PFSK-1 (cell line): ENCODE measurements at regions not wholly inside any gene's neighbourhood (a gene's known extent, or its start where the extent isn't known, plus 50 kb on each side); places are given as distances from the start of the nearest gene placed in this dataset.

Experiments used
- FOXP2 ChIP-seq: optimal IDR thresholded peaks from 2 replicates; pipeline ENCODE3; 2011; ENCODE audit warnings: borderline replicate concordance, control low read depth, inconsistent platforms; ENCODE audit not compliant: insufficient read depth; ENCODE audit errors: extremely low read length, extremely low read depth
- POLR2AphosphoS5 ChIP-seq: IDR thresholded peaks from 2 replicates; pipeline ENCODE4 v1.6.1; 2012; ENCODE audit warnings: low read depth, mild to moderate bottlenecking, control low read depth, low read length, moderate library complexity
- SIN3A ChIP-seq: IDR thresholded peaks from 2 replicates; pipeline ENCODE4 v1.6.1; 2012; ENCODE audit warnings: mild to moderate bottlenecking, low read length, moderate library complexity, borderline replicate concordance; ENCODE audit not compliant: insufficient read depth
- TAF1 ChIP-seq: IDR thresholded peaks from 2 replicates; pipeline ENCODE4 v1.6.1; 2012; ENCODE audit warnings: low read length, control low read depth, borderline replicate concordance; ENCODE audit not compliant: insufficient read depth
- TF ChIP-seq, protein P1 (sequence below), 2 experiments: IDR thresholded peaks; 2 replicates each; pipeline versions ENCODE4 v1.6.1 to v1.8.0; 2011 to 2012; ENCODE audit warnings: low read depth in 2 of 2, low read length in 2 of 2, control low read depth in 1 of 2, inconsistent platforms in 1 of 2, mild to moderate bottlenecking in 1 of 2, moderate library complexity in 1 of 2; ENCODE audit not compliant: insufficient read depth in 1 of 2

DNA sequence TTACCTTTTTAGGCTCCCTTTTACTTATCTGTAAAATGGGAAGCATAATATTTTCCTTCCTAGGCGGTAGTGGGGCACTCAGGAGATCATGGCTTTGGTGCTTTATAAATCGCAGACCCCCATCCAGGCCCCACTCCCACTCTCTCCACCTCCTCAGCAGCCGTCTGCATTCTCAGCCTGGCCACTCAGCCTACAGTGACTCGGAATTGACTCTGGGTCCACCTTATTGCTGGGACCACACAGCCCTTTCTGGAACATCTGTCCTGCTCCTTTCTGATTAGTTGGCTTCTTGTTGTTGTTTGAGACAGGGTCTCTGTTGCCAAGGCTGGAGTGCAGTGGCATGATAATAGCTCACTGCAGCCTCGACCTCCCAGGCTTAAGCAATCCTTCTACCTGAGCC lies 76.5 kb downstream of the RPLP1 start:
- no peak for TF ChIP-seq POLR2AphosphoS5
- TF ChIP-seq, protein P1, sequence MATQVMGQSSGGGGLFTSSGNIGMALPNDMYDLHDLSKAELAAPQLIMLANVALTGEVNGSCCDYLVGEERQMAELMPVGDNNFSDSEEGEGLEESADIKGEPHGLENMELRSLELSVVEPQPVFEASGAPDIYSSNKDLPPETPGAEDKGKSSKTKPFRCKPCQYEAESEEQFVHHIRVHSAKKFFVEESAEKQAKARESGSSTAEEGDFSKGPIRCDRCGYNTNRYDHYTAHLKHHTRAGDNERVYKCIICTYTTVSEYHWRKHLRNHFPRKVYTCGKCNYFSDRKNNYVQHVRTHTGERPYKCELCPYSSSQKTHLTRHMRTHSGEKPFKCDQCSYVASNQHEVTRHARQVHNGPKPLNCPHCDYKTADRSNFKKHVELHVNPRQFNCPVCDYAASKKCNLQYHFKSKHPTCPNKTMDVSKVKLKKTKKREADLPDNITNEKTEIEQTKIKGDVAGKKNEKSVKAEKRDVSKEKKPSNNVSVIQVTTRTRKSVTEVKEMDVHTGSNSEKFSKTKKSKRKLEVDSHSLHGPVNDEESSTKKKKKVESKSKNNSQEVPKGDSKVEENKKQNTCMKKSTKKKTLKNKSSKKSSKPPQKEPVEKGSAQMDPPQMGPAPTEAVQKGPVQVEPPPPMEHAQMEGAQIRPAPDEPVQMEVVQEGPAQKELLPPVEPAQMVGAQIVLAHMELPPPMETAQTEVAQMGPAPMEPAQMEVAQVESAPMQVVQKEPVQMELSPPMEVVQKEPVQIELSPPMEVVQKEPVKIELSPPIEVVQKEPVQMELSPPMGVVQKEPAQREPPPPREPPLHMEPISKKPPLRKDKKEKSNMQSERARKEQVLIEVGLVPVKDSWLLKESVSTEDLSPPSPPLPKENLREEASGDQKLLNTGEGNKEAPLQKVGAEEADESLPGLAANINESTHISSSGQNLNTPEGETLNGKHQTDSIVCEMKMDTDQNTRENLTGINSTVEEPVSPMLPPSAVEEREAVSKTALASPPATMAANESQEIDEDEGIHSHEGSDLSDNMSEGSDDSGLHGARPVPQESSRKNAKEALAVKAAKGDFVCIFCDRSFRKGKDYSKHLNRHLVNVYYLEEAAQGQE (IDR thresholded peaks at IDR 0.05; ENCODE audit: insufficient read depth in 1 of 2, low read depth in 2 of 2, low read length in 2 of 2) = no peak
- TF ChIP-seq SIN3A = no peak
- no peak for TF ChIP-seq FOXP2
- TF ChIP-seq TAF1 = no peak

DNA sequence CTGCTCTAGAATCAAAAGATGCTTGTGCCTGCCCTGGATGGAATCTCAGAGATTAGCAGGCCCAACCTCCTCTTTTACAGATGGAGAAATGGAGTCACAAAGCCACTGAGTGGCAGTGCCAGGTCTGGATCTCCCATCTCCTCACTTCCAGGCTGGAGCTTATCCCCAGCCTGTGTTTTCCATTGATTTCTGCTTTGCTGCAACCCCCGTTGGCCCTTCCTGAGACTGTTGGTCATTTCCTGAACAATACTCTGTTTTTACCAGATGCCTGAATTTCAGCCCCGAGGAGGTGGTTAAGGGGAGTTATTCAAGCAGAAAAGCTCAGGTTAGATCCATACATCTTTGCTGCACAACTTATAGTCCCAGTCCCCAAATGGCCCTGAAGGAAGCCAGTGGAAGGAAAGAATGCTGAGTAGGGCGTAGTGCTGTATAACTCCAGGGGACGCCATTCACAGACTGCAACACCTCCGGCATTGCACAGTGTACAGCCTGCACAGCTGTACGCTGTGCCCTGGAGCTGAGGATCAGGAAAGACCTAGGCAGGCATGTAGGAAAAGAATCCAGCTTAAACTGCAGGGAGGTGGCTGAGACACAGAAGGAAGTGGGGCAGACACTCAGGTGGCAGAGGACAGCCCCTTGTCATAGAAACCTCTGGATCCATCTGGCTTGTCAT lies 77.5 kb downstream of the RPLP1 start:
- TF ChIP-seq POLR2AphosphoS5 (no peak), TAF1 (no peak), SIN3A (no peak), FOXP2 (no peak)
- TF ChIP-seq, protein P1 (IDR thresholded peaks at IDR 0.05; ENCODE audit: insufficient read depth in 1 of 2, low read depth in 2 of 2, low read length in 2 of 2) = no peak

DNA sequence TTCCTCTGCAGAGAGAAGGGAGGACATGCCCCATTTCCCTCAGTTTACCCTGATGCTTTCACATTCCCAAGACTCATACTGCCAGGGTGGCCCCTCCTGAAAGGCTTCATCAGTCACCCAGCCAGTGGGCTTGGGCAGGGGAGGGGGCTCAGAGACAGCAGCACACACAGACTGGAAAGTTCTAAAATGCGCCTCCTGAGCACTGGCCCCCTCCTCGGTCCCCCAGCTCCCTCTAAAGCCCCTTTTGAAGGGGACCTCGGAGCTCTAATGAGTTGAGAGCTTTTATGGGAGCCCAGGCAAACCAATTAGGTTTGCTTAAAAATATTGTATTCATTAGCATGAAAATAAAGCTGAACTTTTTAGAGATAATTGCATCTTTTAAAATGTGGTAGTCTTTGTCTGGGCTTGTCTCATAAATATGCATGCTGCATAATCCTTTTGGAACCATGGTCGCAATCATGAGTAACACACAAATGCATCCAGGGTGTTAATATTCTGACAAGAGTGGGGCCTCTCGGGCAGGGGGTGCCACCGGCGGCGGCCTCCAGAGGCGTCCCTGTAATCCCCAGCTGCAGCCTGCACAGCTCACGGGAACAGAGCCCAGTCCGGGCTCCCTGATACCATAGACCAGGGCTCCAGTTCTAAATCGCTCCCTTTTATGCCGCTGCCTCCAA lies 78.5 kb downstream of the RPLP1 start:
- TF ChIP-seq, protein P1 (IDR thresholded peaks at IDR 0.05; ENCODE audit: insufficient read depth in 1 of 2, low read depth in 2 of 2, low read length in 2 of 2) = no peak
- TF ChIP-seq TAF1 (no peak), POLR2AphosphoS5 (no peak), SIN3A (no peak), FOXP2 (no peak)

DNA sequence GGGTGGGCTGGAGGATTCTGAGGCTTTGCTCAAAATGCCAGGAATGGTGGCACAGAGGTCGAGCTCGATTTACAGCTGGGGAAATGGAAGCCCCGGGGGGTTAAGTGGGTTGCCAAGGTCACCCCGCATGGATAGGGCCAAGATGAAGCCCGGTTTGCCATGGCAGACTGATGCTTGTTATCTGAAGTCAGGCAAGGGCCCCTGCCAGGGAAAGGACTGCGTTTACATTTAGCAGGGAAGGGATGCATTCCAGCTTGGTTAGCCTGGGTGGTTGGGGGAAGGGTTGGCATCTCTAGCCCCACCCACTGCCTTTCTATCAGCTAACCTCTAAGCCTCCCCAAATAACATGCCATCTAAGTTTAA lies 79.0 kb downstream of the RPLP1 start:
- TF ChIP-seq POLR2AphosphoS5 = no peak

DNA sequence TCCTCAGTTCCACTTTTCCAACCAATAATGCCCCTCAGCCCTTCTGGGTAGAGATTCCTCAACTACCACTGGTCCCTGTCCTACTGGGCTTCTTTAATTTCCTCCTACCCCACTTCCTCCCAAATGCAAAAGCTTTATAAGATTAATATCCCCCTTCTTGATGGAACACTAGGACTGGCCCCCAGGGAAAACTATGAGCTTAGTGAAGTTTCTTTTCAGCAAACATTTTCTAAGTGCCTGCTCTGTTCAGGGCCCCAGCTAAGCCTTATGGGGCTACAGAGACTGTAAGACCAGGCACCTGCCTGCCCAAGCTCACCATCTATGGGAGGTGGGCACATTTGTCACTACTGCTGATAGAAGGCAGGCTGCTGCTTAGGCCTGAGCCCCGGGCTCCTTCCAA lies 79.4 kb downstream of the RPLP1 start:
- TF ChIP-seq POLR2AphosphoS5 (no peak), SIN3A (no peak), TAF1 (no peak), FOXP2 (no peak)
- TF ChIP-seq, protein P1 (IDR thresholded peaks at IDR 0.05; ENCODE audit: insufficient read depth in 1 of 2, low read depth in 2 of 2, low read length in 2 of 2) = no peak
